ENCODE measurements at regions not wholly inside any gene's neighbourhood (a gene's known extent, or its start where the extent isn't known, plus 50 kb on each side); places are given as distances from the start of the nearest gene placed in this dataset.

DNA sequence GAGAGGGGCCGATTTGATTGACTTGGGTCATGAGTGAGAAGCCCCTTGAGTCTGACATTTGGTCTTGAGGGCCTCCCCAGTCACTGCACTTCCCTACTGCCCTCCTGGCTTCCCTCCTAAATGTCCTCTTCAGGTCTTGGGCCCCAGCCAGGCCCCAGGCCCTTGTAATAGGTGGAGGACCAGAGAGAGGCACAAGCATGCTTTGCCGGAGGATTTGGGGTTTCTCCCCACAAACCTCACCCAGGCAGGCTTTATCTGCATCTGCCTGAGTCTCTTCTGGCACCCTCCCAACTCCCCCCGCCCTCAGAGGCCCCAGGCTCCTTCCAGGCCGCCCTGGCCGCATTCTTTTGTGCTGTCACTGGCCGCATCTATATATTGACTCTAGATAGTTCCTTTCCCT is 270.7 kb downstream of the HAUS1 start:
- TF ChIP-seq, protein P1, sequence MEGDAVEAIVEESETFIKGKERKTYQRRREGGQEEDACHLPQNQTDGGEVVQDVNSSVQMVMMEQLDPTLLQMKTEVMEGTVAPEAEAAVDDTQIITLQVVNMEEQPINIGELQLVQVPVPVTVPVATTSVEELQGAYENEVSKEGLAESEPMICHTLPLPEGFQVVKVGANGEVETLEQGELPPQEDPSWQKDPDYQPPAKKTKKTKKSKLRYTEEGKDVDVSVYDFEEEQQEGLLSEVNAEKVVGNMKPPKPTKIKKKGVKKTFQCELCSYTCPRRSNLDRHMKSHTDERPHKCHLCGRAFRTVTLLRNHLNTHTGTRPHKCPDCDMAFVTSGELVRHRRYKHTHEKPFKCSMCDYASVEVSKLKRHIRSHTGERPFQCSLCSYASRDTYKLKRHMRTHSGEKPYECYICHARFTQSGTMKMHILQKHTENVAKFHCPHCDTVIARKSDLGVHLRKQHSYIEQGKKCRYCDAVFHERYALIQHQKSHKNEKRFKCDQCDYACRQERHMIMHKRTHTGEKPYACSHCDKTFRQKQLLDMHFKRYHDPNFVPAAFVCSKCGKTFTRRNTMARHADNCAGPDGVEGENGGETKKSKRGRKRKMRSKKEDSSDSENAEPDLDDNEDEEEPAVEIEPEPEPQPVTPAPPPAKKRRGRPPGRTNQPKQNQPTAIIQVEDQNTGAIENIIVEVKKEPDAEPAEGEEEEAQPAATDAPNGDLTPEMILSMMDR (IDR thresholded peaks at IDR 0.05 in 4 of 5, conservative IDR thresholded peaks at IDR 0.05 in 1 of 5) = no peak
- TF ChIP-seq POLR2A (IDR thresholded peaks at IDR 0.05) = no peak
